ENCODE measurements at regions not wholly inside any gene's neighbourhood (a gene's known extent, or its start where the extent isn't known, plus 50 kb on each side); places are given as distances from the start of the nearest gene placed in this dataset.

DNA sequence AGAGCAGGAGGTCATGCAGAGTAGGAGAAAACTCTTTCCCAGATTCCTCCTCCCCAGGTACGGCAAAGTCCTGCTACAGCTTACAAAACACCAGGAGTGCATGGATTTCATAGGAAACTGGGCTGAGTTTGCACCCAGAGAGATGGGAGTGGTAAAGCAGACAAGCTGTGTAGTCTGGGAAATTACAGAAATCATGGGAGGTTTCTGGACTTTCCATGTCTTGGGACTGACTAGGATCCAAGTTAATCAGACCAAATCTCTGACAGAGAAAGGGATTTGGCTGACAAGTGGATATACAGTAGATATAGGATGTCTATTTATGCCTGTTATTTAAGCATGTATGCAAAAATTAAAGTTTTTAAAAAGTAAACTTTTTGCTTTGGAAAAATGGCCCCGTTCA lies 205.4 kb upstream of the ACVR2A start:
- Histone ChIP-seq H3K27me3 (no peaks in the 10 kb centered on the region), H3K9me3 (no peaks in the 10 kb centered on the region), H3K27ac (no peak overlapping the region), H3K4me1 (no peaks in the 10 kb centered on the region), H3K36me3 (ENCODE audit: low read depth, missing control alignments) (no peaks in the 10 kb centered on the region), H3K4me3 (no peak overlapping the region)
- TF ChIP-seq, protein P1, sequence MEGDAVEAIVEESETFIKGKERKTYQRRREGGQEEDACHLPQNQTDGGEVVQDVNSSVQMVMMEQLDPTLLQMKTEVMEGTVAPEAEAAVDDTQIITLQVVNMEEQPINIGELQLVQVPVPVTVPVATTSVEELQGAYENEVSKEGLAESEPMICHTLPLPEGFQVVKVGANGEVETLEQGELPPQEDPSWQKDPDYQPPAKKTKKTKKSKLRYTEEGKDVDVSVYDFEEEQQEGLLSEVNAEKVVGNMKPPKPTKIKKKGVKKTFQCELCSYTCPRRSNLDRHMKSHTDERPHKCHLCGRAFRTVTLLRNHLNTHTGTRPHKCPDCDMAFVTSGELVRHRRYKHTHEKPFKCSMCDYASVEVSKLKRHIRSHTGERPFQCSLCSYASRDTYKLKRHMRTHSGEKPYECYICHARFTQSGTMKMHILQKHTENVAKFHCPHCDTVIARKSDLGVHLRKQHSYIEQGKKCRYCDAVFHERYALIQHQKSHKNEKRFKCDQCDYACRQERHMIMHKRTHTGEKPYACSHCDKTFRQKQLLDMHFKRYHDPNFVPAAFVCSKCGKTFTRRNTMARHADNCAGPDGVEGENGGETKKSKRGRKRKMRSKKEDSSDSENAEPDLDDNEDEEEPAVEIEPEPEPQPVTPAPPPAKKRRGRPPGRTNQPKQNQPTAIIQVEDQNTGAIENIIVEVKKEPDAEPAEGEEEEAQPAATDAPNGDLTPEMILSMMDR (IDR thresholded peaks at IDR 0.05) = no peak
- TF ChIP-seq POLR2A (IDR thresholded peaks at IDR 0.05) = no peak
- DNase-seq = no peak
- WGBS, 2 donors = 90 to 95% methylated on average over 2 of the region's 2 CpGs
- intact Hi-C loops (cut with DNase I; ENCODE audit: low total_unique reads) = no loop called here

DNA sequence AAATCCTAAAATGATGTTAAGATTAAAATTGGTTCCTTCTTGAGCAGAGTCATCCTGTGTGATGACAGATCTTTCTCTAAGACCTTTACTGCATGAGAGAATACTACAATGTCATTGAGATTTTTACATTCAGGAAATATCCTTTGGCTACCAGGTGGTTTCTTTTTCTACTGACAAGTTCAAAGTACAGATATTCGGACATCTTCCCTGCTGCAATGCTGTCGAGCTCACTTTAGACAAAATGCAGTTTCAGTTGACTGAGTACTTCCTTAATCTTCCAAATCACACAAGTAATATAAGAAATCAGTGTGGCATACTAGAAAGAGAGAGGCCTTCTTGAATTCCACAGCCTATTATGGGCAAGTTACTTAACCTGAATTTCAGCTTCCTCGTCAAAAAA lies 207.9 kb upstream of the ACVR2A start:
- H3K4me1 ChIP-seq = no peaks in the 10 kb centered on the region
- TF ChIP-seq POLR2A (IDR thresholded peaks at IDR 0.05) = no peak
- TF ChIP-seq, protein P1 (IDR thresholded peaks at IDR 0.05) = no peak
- WGBS, 2 donors = 63 to 67% methylated on average over 3 of the region's 3 CpGs
- intact Hi-C loops (cut with DNase I; ENCODE audit: low total_unique reads) = no loop called here
- DNase-seq = no peak
- no peak overlapping the region for H3K27ac ChIP-seq
- no peaks in the 10 kb centered on the region for H3K9me3 ChIP-seq
- no peaks in the 10 kb centered on the region for H3K36me3 ChIP-seq (ENCODE audit: low read depth, missing control alignments)
- no peak overlapping the region for H3K4me3 ChIP-seq
- no peaks in the 10 kb centered on the region for H3K27me3 ChIP-seq

DNA sequence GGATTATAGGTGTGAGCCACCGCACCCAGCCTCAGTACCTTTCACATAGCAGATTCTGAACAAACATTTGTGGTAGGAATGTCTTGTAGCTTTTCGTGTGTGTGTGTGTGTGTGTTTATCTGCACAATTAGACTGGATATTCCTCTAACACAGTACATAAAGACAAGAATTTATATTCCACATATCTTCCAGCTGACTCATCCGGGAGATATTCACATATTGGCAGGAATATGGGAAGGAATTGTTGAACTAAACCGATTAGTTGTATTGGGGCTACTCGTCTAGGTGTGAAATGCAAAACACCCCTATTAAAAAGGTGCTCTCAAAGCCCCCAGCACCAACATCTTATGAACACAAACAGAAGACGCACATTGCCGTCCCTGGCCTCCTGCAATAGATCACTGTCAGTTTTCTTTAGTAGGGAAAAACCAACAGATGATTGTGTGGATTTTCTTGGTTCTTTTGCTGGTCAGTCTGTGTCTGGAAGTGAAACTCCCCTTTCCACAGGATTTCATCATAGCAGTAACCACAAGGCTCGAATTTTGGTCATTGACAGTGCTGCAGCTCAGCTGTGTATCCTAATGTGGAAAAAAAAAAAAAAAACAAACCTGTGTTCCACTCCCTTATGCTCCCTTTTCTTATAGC lies 208.5 kb upstream of the ACVR2A start:
- H3K27me3 ChIP-seq = no peaks in the 10 kb centered on the region
- H3K9me3 ChIP-seq = no peaks in the 10 kb centered on the region
- no peak for DNase-seq
- TF ChIP-seq, protein P1 (IDR thresholded peaks at IDR 0.05) = no peak
- TF ChIP-seq POLR2A (IDR thresholded peaks at IDR 0.05) = no peak
- H3K27ac ChIP-seq = no peak overlapping the region
- H3K4me1 ChIP-seq = no peaks in the 10 kb centered on the region
- H3K4me3 ChIP-seq = no peak overlapping the region
- no peaks in the 10 kb centered on the region for H3K36me3 ChIP-seq (ENCODE audit: low read depth, missing control alignments)
- WGBS, 2 donors = 67 to 73% methylated on average over 8 of the region's 8 CpGs
- intact Hi-C loops (cut with DNase I; ENCODE audit: low total_unique reads) = no loop called here

DNA sequence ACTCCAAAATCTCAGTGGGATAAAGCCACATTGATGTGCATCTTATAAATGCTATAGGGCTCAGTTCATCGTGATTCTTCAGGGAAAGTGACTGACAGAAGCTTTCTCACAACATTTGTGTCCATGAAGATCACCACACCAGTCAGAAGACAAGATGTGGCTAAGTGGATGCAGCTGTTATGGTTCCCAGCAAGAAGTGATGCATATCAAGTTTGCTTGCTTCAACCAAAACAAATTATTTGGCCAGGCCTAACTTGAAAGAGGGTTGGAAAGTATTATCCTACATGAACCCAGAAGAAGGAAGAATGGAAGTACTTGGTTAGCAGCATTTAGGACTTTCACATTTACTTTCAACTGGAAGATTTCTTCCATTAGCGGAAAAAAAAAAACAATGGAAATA lies 210.0 kb upstream of the ACVR2A start:
- Histone ChIP-seq H3K4me3 (no peak overlapping the region), H3K27me3 (no peaks in the 10 kb centered on the region), H3K4me1 (no peaks in the 10 kb centered on the region), H3K9me3 (no peaks in the 10 kb centered on the region), H3K27ac (no peak overlapping the region), H3K36me3 (ENCODE audit: low read depth, missing control alignments) (no peaks in the 10 kb centered on the region)
- TF ChIP-seq, protein P1 (IDR thresholded peaks at IDR 0.05) = no peak
- TF ChIP-seq POLR2A (IDR thresholded peaks at IDR 0.05) = no peak
- 91 to 93% methylated on average over 2 of the region's 2 CpGs for WGBS, 2 donors
- intact Hi-C loops (cut with DNase I; ENCODE audit: low total_unique reads) = no loop called here
- DNase-seq = no peak

DNA sequence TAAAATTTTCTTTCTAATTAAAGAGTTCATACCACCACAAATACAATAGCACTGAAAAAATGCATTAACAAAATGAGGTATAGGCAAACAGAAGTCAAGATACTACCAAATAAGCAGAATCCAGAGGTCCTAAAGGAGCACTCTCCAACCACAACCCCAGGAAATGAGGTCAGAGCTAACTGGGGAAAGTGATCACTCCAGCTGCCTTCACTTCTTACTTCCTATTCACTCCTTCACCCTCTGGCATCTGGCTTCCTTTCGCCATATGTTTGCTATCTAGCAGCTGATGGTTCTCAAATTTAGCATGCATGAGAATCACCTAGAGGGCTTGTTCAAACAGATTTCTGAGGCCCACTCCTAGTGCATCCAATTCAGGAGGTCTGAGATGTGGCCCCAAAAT lies 212.6 kb upstream of the ACVR2A start:
- DNase-seq = no peak
- 85 to 93% methylated on average over 1 of the region's 1 CpG for WGBS, 2 donors

More for the DNA sequence above, 212.6 kb upstream of the ACVR2A start:
- intact Hi-C loops (cut with DNase I; ENCODE audit: low total_unique reads) = no loop called here
- no peaks in the 10 kb centered on the region for H3K4me1 ChIP-seq
- no peak overlapping the region for H3K27ac ChIP-seq
- H3K36me3 ChIP-seq (ENCODE audit: low read depth, missing control alignments) = no peaks in the 10 kb centered on the region
- H3K4me3 ChIP-seq = no peak overlapping the region
- H3K27me3 ChIP-seq = no peaks in the 10 kb centered on the region
- H3K9me3 ChIP-seq = no peaks in the 10 kb centered on the region
- TF ChIP-seq POLR2A (IDR thresholded peaks at IDR 0.05) = no peak
- TF ChIP-seq, protein P1 (IDR thresholded peaks at IDR 0.05) = no peak

All from testis (tissue), 2 donors.